OCI-LY3 (cell line): ENCODE measurements at regions not wholly inside any gene's neighbourhood (a gene's known extent, or its start where the extent isn't known, plus 50 kb on each side); places are given as distances from the start of the nearest gene placed in this dataset.

Experiments used
- H2AFZ ChIP-seq: fragments of 200-600, 300-600 bp; shearing (Covaris generic); 2 replicates; pipeline ENCODE4 v1.6.0; 2014; ENCODE audit warnings: antibody characterized with exemption, low read depth, low read length
- H3K27ac ChIP-seq: fragments of 200-600, 300-600 bp; sonication (generic); 2 replicates; pipeline ENCODE4 v1.5.1; 2014; ENCODE audit warnings: mild to moderate bottlenecking, low read length, moderate library complexity, mixed read lengths
- H3K27me3 ChIP-seq: fragments of 200-600, 300-600 bp; sonication (generic); 2 replicates; pipeline ENCODE4 v1.6.1; 2014; ENCODE audit warnings: low read depth, low read length, mixed read lengths
- H3K36me3 ChIP-seq: fragments of 200-600, 300-600 bp; sonication (generic); replicated peaks from 2 replicates; pipeline ENCODE3; 2014; ENCODE audit warnings: low read depth, low read length, mixed read lengths
- H3K4me1 ChIP-seq: fragments of 300-600, 200-600 bp; sonication (generic); 2 replicates; pipeline ENCODE4 v1.6.1; 2014; ENCODE audit warnings: low read length, mixed read lengths
- H3K4me2 ChIP-seq: fragments of 200-600, 300-600 bp; sonication (generic); 2 replicates; pipeline ENCODE4 v1.6.1; 2014; ENCODE audit warnings: low read length, mixed read lengths
- H3K4me3 ChIP-seq: fragments of 300-600, 200-600 bp; sonication (generic); 2 replicates; pipeline ENCODE4 v1.5.1; 2014; ENCODE audit warnings: antibody characterized with exemption, mild to moderate bottlenecking, low read length, moderate library complexity
- H3K79me2 ChIP-seq: fragments of 300-600, 200-600 bp; shearing (Covaris generic); 2 replicates; pipeline ENCODE4 v1.6.1; 2014; ENCODE audit warnings: mild to moderate bottlenecking, low read length, mixed read lengths
- H3K9ac ChIP-seq: fragments of 300-600, 200-600 bp; shearing (Covaris generic); 2 replicates; pipeline ENCODE4 v1.6.0; 2014; ENCODE audit warnings: mild to moderate bottlenecking, low read length, moderate library complexity
- H3K9me3 ChIP-seq: fragments of 200-600, 300-600 bp; shearing (Covaris generic); 2 replicates; pipeline ENCODE4 v1.6.1; 2014; ENCODE audit warnings: low read length, mixed read lengths; ENCODE audit not compliant: insufficient read depth
- H4K20me1 ChIP-seq: fragments of 200-600, 300-600 bp; sonication (generic); 2 replicates; pipeline ENCODE4 v1.6.1; 2016; ENCODE audit warnings: low read length, mixed read lengths; ENCODE audit not compliant: insufficient read depth
- CTCF ChIP-seq: fragments of 200-600, 300-600 bp; sonication (generic); IDR thresholded peaks from 2 replicates; pipeline ENCODE4 v1.5.1; 2014; ENCODE audit warnings: antibody characterized with exemption, low read length, low read depth
- EZH2phosphoT487 ChIP-seq: fragments of 200-600 bp; shearing (Covaris generic); IDR thresholded peaks from 2 replicates; pipeline ENCODE4 v1.6.1; 2018; ENCODE audit warnings: antibody characterized with exemption, mixed run types, low read depth

- no peak overlapping the region for H3K27ac ChIP-seq
- H3K27me3 ChIP-seq = no peaks in the 10 kb centered on the region
- no peak for TF ChIP-seq CTCF
- no peak for TF ChIP-seq EZH2phosphoT487
- no peaks in the 10 kb centered on the region for H3K4me1 ChIP-seq
- no peak overlapping the region for H3K4me3 ChIP-seq
- no peaks in the 10 kb centered on the region for H3K9me3 ChIP-seq
- H3K9ac ChIP-seq = no peak overlapping the region
- no peak overlapping the region for H3K4me2 ChIP-seq
- H3K79me2 ChIP-seq = no peaks in the 10 kb centered on the region
- no peak overlapping the region for H2AFZ ChIP-seq
- H3K36me3 ChIP-seq = no peaks in the 10 kb centered on the region
- no peaks in the 10 kb centered on the region for H4K20me1 ChIP-seq
Observed at GRCh38 chr5:26278078-26278477, 760.3 kb downstream of the CDH9 start.

DNA sequence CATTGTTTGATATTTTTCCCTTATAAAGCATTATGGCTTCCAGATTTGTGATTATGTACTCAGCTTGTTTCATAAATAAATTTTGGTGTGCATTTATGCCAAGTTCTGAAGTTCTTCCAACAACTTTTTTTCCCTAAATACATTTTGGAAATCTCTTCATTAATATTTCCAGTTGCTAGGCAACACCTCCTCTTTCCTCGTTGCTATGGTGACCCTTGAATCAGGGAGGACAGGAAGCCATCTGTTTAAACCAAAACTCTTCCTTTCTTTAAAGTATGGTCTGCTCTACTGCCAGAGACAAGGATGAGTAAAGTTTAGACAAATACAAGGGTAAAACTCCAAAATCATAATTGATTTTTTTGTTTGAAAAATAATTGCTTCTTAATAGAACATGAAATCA, 779.3 kb downstream of the CDH9 start:
- no peaks in the 10 kb centered on the region for H3K36me3 ChIP-seq
- no peaks in the 10 kb centered on the region for H3K4me1 ChIP-seq
- no peak overlapping the region for H3K27ac ChIP-seq
- H3K79me2 ChIP-seq = no peaks in the 10 kb centered on the region
- no peak overlapping the region for H3K9ac ChIP-seq
- H3K4me2 ChIP-seq = no peak overlapping the region
- H3K9me3 ChIP-seq = no peaks in the 10 kb centered on the region
- H4K20me1 ChIP-seq = no peaks in the 10 kb centered on the region
- no peaks in the 10 kb centered on the region for H3K27me3 ChIP-seq
- TF ChIP-seq EZH2phosphoT487 (no peak), CTCF (no peak)
- H3K4me3 ChIP-seq = no peak overlapping the region
- H2AFZ ChIP-seq = no peak overlapping the region

- Histone ChIP-seq H3K9ac (no peak overlapping the region), H3K36me3 (no peaks in the 10 kb centered on the region), H4K20me1 (no peaks in the 10 kb centered on the region), H2AFZ (no peak overlapping the region), H3K27ac (no peak overlapping the region), H3K9me3 (no peaks in the 10 kb centered on the region), H3K27me3 (no peaks in the 10 kb centered on the region), H3K79me2 (no peaks in the 10 kb centered on the region), H3K4me1 (no peaks in the 10 kb centered on the region), H3K4me3 (no peak overlapping the region), H3K4me2 (no peak overlapping the region)
- TF ChIP-seq EZH2phosphoT487 (no peak), CTCF (no peak)
Observed at GRCh38 chr5:26245321-26245720, 793.1 kb downstream of the CDH9 start.

DNA sequence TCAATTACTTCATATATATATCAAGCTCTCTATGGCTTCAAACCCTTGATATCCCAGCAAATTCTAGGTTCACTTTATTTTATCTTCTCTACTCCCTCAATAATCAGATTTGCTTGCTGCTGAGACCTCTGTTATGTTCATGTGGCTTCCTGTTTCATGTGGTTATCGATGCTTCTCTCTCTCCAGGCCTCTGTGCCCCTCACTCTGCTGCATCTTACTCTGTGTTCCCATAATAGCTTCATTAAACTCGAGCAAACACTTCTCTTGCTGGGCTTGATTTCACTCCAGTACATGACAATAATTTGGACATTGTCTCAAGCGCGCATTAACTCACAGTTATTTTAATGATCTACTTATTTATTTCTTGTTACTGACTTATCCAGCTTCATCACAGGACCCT, 798.8 kb downstream of the CDH9 start:
- Histone ChIP-seq H3K4me2 (no peak overlapping the region), H2AFZ (no peak overlapping the region), H3K9me3 (no peaks in the 10 kb centered on the region), H3K4me1 (no peaks in the 10 kb centered on the region), H3K79me2 (no peaks in the 10 kb centered on the region), H3K27ac (no peak overlapping the region), H4K20me1 (no peaks in the 10 kb centered on the region), H3K36me3 (no peaks in the 10 kb centered on the region), H3K4me3 (no peak overlapping the region), H3K27me3 (no peaks in the 10 kb centered on the region), H3K9ac (no peak overlapping the region)
- TF ChIP-seq CTCF = no peak
- TF ChIP-seq EZH2phosphoT487 = no peak
